ENCODE measurements at regions not wholly inside any gene's neighbourhood (a gene's known extent, or its start where the extent isn't known, plus 50 kb on each side); places are given as distances from the start of the nearest gene placed in this dataset.

GRCh38 chr2:64376926-64377325 is 77.0 kb upstream of the LGALSL start:
- TF ChIP-seq POLR2AphosphoS5 (IDR thresholded peaks at IDR 0.05; ENCODE audit: low read depth, low read length) = no peak
- TF ChIP-seq POLR2A (IDR thresholded peaks at IDR 0.05; ENCODE audit: low read depth, low read length) = no peak
- no peak for TF ChIP-seq TAF1 (IDR thresholded peaks at IDR 0.05; ENCODE audit: low read depth, low read length)
- TF ChIP-seq POU2F2 (IDR thresholded peaks at IDR 0.05; ENCODE audit: low read depth, low read length) = no peak
- no peak for TF ChIP-seq SPI1 (IDR thresholded peaks at IDR 0.05; ENCODE audit: low read depth, low read length)
- TF ChIP-seq PAX5 (IDR thresholded peaks at IDR 0.05; ENCODE audit: insufficient read depth, low read length, severe bottlenecking) = no peak
